ENCODE measurements at regions not wholly inside any gene's neighbourhood (a gene's known extent, or its start where the extent isn't known, plus 50 kb on each side); places are given as distances from the start of the nearest gene placed in this dataset.

DNA sequence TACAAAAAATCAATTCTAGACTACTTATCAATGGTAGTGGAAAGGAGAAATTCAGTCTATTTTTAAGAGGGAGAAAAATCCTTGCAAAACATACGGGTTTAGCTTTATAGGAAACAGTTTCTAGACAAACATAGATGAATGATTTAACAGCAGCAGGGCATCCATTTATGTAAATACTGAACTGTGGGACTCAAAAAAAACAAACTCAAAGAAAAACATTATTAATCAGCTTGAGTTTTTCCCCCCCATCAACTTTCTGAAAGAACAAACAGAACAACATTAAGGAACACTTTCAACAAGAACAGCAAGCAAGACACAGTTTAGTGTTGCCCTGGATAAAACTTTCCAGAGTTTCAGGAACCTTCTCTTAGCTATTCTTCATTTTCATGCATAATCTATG is 147.3 kb upstream of the KCNK2 start:
- DNase-seq, result no peak

GRCh38 chr1:214939180-214939579 is 143.4 kb upstream of the KCNK2 start:
- no peak for DNase-seq

DNA sequence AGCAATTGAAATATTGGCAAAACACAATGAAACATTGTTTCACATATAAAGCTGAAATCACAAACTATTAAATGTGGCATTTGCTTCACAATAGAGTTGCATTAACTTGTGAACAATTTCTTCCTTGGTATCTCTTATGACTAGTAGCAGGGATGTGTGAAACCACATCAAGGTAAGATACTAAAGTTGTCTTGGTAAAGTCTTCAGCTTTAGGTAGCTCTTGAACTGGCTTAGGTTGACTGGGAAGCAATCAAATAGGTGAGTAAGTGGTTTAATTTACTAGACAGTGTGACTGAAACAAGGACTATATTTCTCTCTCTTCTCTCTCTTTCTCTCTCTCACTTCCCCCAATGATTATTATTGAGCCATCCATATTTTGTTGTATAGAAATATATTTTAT is 141.5 kb upstream of the KCNK2 start:
- DNase-seq, result no peak

DNA sequence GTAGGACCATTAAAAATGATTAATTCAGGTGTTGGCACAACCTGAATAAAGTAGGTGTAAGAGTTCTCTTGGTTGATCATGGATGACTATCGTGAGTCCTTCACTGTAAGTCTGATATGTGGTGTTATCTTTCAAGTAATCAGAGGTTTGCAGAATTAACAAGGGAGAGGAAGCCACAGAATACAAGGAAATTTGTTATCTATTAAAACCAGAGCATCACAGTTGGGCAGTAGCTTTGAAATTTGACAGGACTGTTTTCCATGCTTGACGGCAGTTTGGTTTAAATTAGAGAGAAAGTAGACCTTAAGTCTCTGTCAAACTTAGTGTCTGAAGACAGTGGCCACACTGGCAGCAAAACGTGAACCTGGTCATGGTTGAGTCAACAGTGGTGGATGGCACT is 139.5 kb upstream of the KCNK2 start:
- DNase-seq, result no peak

DNA sequence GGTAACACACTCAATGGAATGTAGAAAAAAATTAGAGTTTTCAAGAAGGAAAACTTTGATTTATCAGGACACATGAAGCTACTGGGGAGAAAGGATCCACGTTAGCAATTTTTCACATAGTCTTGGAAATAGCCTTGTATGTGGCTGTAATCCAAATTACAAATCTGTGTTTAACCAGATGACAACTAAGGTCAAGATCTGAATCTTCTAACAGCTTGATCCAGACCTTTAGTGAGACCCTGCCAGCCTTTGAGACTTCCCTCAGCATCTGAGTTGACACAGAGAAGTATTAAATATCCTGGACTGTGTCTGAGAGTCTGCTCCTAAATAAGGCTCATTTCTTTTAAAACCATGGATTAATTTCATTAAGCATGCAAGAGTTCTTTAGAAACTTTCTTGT is 135.9 kb upstream of the KCNK2 start:
- DNase-seq, result no peak

DNA sequence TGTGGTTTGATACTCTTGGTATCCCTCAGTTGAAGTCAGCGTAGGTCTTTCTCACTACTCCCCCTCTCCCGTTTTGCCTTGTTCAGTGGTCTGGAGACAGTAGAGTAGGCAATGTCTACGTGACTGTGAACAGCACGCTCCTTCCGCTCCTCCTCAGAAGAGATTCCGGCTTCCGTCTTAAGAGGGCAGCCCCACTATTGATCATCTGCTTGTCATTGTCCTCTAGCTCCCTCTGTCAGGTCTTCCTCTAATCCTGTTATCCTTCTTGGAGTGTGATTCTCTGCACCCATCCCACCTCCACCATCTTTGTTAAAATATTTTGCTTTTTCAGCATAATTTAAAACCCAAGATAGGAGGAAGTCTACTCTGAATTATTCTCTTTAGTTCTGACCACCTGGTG is 129.9 kb upstream of the KCNK2 start:
- DNase-seq, result no peak

GRCh38 chr1:214953901-214954616 is 128.5 kb upstream of the KCNK2 start:
- DNase-seq, result no peak

DNA sequence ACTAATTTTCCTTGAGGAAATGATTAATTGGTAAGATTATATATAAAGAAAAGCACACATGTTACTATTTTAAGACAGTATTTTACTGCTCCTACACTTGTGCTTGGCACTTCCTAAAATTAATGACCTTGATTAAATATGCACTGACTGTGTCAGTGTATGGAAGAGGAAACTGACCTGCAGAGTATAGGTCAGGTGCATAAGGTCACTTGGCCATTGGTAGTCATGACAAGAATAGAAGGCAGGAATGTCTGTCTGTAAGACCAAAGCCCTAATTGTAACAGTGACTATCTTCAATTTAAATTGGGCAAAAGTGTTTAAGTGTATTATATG is 128.0 kb upstream of the KCNK2 start:
- DNase-seq, result no peak

- no peak for DNase-seq
These were observed 125.0 kb upstream of the KCNK2 start for GRCh38 chr1:214957330-214958137.

DNA sequence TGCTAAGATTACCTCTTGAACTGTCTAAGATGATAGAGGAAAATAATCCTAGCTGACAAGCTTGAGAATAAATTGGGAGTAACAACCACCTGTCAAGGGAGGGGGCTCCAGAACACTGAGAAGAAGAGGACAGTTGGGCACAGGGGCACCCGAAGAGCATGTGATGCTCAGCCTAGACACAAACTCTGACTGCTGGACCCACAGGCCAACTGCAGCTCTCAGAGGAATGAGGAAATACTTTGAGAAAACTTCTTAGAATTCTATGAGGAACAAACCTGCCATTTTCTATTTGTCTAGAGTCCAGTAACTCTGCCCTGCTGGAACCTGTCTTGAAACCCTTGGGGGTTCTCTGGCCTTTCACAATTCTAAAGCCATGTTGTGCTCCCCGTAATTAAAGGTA is 124.1 kb upstream of the KCNK2 start:
- no peak for DNase-seq

DNA sequence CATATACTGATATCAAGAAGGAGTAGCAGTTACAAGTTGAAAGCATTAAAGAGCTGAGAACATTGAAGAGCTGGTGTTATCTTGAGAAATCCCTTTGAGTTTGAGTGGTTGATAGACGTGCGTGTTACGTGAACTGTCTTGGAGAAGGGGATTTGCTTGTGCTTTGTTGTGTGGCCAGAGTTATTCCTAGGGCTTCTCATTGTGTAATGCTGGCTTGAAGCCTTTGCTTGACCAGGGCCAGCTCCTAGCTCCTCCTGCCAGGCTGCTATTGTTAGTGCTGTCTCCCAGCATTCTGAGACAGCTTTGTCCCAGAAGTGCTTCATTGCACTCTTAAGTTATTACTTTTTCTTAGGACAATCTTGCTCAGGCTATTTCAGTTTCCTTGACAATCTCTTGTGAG is 116.2 kb upstream of the KCNK2 start:
- DNase-seq, result no peak

DNA sequence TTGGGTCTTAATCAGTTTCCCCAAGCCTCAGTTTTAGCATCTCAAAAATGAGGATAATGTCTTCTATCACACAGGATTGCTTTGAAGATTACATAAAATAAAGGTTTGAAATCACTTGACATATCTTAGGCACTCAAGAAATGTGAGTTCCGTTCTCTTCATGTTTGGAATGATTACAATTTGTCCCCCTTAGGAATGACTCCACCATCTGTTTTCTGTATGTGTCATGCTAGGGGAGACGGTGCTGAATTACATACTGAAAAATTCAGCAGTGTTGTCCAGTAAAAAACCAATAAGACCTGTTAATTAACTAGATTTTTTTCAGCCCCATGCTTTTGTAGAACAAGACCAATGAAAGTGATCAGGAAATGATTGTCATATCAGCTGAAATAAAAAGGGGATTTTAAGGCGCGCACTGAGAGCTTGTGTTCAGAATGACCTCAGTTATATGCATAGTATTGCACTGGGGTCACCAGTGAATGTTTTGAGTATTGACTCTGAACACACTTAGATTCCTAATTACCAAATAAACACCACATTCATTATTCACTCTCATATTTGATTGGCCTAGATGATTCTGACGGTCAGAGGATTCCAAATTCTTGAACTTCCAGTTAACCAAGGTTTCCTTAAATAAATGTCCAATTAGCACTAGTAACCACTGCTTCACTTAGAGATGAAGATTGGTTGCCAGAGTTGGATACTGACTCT is 114.5 kb upstream of the KCNK2 start:
- DNase-seq, result no peak

- no peak for DNase-seq
These were observed 112.5 kb upstream of the KCNK2 start for GRCh38 chr1:214970016-214970415.

- no peak for DNase-seq
These were observed 111.5 kb upstream of the KCNK2 start for GRCh38 chr1:214971071-214971470.

DNA sequence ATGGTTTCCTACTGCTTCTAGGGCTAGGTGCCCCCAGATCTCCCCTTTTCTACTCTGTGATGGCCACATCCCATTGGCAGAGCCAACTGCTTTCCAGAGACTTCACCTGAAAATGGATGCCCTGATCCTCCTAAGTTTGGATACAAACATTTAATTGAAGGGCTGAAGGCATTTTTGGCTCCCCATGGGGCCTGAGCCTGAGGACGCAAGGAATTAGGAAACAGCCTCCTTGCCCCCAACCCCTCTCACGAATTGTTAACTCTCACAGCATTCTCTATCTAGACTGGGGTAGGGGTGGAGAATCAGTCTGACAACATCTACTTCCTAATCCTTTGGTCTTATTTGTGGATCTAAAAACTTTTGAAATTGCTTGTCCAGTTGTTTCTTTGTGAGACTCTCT is 108.5 kb upstream of the KCNK2 start:
- no peak for DNase-seq

- DNase-seq, result no peak
These were observed 105.9 kb upstream of the KCNK2 start for GRCh38 chr1:214976665-214977064.

DNA sequence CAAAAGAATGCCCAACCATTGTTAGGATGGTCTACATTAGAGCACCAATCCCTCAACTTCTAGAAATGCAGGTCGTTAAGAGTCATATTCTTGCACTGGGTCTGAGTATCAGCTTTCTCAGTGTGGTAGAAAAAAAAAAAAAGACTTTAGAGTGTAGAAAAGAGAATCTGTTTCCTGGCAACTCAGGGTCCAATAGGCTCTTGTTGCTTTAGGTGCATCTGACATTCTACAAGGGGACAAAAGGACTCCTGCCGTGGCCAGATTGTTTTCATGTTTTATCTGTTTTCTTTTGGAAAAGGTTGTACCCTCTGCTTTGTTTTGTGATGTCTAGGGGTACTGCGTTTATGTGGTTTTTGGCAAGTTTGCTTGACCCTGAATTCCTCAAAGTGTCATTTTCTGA is 105.4 kb upstream of the KCNK2 start:
- DNase-seq, result no peak

- no peak for DNase-seq
These were observed 104.7 kb upstream of the KCNK2 start for GRCh38 chr1:214977700-214978374.

- no peak for DNase-seq
These were observed 103.3 kb upstream of the KCNK2 start for GRCh38 chr1:214979191-214979590.

DNA sequence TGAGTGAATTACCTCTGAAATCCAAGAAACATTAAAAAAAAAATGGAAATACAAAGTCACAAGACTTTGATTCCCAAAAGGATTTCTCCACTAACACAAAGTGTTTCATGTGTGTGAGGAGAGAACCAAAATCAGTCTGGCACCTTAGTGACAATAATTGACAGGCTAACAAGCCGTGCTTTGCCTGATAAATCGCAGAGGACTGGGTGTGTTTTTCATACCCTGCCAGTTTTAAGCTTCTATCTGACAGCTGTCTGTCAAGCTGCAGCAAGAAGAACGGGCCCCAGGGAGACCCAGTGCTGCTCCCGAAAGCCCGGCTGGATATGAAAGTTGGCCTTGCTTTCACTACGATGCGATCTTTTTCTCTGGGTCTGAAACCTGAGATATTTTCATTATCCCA is 101.6 kb upstream of the KCNK2 start:
- no peak for DNase-seq

DNA sequence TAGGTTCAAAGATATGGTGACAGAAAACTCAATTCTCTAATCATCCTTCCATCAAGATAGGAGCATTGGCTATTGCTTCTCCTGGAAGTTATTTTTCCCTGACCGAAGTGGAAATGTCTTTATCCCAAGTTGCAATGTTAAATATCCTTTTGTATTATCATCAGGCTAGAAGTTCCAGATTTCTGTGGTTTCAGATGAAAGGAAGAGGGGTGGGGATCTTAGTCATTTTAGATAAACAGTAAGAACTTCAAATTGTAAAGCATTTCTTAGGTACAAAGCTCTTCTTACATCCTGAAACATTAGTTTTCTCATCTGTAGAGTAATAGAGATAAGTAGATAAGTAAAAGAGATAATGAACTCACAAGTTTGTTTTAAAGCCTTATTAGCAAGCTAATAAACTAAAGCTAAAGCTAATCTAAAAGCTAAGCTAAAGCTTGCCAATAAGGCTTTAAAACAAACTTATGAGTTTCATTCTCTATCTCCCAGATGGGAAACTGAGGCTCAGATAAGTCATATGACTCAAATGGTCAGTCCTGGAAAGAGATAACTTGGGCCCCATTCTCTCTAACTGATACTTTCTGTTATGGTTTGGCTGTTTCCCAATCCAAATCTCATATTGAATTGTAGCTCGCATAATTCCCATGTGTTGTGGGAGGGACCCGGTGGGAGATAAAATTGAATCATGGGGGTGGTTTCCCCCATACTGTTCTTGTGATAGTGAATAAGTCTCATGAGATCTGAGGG is 99.2 kb upstream of the KCNK2 start:
- no peak for DNase-seq

DNA sequence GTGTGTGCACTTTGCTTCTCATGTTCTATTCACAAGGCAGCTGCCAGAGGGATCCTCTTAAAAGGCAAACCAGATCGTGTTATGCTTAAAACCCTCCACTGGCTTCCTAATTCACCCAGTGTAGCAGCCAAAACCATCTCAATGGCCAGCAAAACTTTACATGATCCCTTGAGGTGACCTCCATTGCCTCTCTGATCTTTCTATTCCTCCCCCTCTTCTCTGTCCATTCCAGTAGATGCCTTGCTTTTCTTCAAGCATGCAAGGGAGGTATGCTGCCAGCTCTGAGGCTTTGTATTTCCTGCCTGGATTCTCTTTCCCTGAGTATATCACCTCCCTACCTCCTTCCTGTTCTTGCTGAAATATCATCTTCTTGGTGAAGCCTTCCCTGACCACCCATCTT is 93.2 kb upstream of the KCNK2 start:
- no peak for DNase-seq

- DNase-seq, result no peak
These were observed 91.9 kb upstream of the KCNK2 start for GRCh38 chr1:214990619-214991018.

Data from NCI-H1694 treated with DMSO at 0.1 percent for 48 hours (cell line).